Epithelial cell of prostate (primary cell): ENCODE measurements at regions not wholly inside any gene's neighbourhood (a gene's known extent, or its start where the extent isn't known, plus 50 kb on each side); places are given as distances from the start of the nearest gene placed in this dataset.
A peak's percentile ranks its signal among the peaks of the same experiment; 100 is the strongest.

Experiments
- DNase-seq: peaks from one replicate; pipeline ENCODE4 v3.0.0-alpha.2; 2011; ENCODE audit warnings: low read depth, low spot score
- H3K27ac ChIP-seq: fragments of 450-650 bp; 2 replicates; pipeline ENCODE4 v1.5.1; 2017; ENCODE audit warnings: mild to moderate bottlenecking

GRCh38 chr18:23341383-23341782 lies 111.7 kb upstream of the RIOK3 start:
- H3K27ac ChIP-seq: no peak overlapping the region
- DNase-seq: no peak

- H3K27ac ChIP-seq: no peak overlapping the region
Measured at GRCh38 chr18:23341983-23342382, 111.1 kb upstream of the RIOK3 start.

DNA sequence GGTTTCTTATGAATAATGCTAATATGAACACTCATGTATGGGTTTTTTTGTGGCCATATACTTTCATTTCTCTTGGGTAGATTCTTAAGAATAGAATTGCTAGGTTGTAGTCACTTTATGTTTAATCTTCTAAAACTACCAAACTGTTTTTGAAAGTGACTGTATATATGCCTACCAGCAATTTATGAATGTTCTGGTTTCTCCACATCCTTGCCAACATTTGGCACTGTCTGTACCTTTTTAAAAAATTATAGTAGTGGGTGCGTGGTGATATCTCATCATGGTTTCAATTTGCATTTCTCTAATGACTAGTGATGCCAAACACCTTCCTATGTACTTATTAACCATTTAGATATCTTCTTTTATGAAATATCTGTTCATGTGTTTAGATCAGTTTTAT lies 110.6 kb upstream of the RIOK3 start:
- no peak overlapping the region for H3K27ac ChIP-seq
- DNase-seq: no peak

More at GRCh38 chr18:23341983-23342382, 111.1 kb upstream of the RIOK3 start:
- no peak for DNase-seq

- DNase-seq: no peak
- no peak overlapping the region for H3K27ac ChIP-seq
Measured at GRCh38 chr18:23350188-23350587, 102.9 kb upstream of the RIOK3 start.

- DNase-seq: no peak
- no peak overlapping the region for H3K27ac ChIP-seq
Measured at GRCh38 chr18:23351521-23351920, 101.6 kb upstream of the RIOK3 start.

DNA sequence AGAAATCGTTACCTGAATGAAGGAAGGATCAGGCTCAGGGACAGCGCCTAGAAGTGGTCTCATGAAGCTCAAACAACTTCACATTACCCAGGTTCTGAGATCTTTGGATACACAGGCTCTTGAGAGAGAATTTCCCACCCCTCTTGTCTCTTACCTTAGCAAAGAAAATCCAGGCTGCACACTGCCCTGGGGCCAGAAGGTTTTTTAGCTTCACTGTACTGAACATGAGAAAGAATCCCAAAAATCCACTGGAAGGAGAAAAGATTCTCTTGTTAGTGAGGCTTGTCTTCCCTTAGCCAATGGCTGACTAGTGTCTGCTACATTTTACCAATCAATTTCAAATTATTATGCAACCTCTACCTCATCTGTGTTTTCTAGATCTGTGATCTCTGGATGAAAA lies 101.0 kb upstream of the RIOK3 start:
- no peak for DNase-seq
- no peak overlapping the region for H3K27ac ChIP-seq

DNA sequence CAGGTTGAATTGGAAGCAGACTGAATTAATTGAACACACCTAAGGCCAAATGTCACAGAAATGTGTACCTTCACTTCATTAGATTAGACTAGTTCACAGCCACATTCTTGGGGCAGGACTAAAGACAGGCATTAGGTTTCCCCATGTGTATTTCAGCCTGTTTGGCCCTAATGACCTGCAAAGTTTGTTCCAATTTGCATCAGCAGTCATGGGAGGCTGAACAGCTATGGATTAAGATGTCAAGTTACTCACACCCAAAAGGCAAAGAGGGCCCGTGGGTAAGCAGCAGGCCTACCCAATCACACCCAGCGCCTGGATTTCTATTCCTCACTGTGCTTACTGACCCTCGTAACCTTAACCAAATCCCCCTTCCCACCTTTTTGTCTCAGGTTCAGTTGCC lies 99.6 kb upstream of the RIOK3 start:
- H3K27ac ChIP-seq: no peak overlapping the region
- DNase-seq: no peak

GRCh38 chr18:23354625-23355024 lies 98.5 kb upstream of the RIOK3 start:
- no peak overlapping the region for H3K27ac ChIP-seq
- DNase-seq: no peak

DNA sequence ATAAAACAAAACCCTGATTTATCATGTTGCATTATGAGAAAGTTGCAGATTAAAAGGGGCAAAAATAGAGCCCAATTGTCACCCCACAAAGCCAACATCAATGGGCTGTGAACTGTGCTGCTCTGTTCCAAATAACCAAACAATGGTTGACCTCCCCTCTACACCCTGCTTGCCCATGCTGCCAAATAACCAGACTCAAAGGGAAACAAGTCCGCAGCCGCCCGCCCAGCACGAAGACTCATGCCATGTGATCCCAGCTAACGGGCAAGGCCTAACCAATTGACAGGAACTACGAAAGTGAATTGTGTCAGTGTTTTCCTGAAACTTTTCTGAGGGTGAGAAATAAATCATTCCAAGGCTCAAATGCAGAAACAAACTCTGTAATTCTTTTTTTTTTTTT lies 97.9 kb upstream of the RIOK3 start:
- no peak for DNase-seq
- H3K27ac ChIP-seq: no peak overlapping the region

- no peak for DNase-seq
- H3K27ac ChIP-seq: no peak overlapping the region
Measured at GRCh38 chr18:23356424-23356823, 96.7 kb upstream of the RIOK3 start.

- no peak overlapping the region for H3K27ac ChIP-seq
- DNase-seq: no peak
Measured at GRCh38 chr18:23356915-23357601, 96.0 kb upstream of the RIOK3 start.

DNA sequence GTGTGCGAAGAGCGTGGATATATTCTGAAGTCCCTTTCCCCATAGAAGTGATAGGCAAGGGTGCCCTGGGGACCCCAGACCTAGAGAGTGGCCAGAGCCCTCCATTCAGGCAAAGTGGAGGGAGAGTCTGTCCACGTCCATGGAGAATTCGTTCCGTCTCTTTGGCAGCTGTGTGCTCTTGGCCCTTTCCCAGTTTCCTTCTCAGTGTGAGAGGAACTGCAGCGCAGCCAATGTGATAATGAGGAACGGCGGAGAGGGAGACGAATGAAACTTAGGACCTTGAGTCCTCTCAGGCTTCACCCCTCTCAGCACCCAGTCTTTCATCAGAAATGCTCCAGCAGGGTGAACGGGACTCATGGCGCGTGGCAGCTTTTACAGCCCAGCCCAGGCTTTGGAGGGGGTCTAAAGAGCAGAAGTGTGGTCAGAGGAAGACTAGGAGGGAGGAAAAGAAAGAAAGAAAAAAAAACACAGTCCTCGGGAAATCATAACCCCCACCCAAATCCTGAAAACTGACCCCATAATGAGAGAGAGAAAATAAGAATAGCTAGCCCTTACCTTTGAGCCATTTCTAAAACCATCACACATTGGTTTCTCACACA lies 95.0 kb upstream of the RIOK3 start:
- no peak for DNase-seq
- no peak overlapping the region for H3K27ac ChIP-seq

- DNase-seq: no peak
- H3K27ac ChIP-seq: no peak overlapping the region
Measured at GRCh38 chr18:23359421-23359820, 93.7 kb upstream of the RIOK3 start.

DNA sequence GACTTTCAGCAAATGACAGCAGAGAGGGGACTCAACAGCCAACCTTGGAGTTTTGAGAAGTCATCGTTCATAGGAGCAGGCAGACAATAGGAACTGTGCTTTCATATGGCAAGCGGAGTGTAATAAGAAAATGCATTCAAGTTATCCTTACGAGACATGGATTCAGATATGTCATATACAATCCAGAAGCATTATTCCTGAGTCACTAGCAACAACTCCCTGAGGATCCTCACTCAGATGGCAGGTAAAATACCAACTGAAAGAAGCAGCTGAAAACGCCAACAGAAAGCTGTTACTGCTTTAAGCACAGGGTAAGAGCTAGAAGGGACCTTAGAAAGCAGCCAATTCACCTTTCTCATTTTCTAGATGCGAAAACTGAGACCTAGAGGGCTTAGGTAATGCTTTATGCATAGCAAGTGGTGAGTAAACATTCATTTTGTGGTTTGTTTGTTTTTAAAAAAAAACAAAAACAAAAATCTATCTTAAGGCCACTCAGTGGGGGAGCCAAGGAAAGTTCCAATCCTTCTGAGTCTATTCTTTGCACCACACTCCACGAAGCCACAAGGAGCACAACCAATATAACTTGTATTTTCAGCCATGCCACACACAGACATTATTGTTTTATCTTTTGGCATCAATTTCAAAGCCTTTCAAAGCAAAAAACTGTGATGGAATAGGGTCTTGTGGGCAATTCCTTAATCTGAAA lies 89.1 kb upstream of the RIOK3 start:
- DNase-seq: no peak
- H3K27ac ChIP-seq: no peak overlapping the region

GRCh38 chr18:23365602-23366001 lies 87.5 kb upstream of the RIOK3 start:
- DNase-seq: no peak
- H3K27ac ChIP-seq: no peak overlapping the region

DNA sequence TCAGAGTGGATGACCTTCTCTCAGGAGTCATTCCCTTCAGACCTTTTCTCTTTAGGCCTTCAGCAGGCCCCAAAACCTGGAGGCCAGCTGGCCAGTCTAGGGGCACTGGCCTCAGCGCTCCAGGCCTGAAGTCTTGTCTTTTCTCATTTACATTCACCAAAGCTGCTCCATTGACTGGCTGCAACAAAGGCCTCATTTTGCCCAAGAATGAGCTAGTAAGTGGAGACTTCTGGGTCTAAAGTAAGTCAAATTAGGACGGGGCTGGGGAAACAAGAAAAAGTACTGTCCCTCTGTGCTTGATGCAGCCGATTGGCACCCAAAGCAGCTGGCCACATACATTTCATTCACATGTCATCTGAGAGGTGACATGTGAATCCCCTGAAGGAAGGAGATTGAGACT lies 83.8 kb upstream of the RIOK3 start:
- DNase-seq: no peak
- no peak overlapping the region for H3K27ac ChIP-seq

DNA sequence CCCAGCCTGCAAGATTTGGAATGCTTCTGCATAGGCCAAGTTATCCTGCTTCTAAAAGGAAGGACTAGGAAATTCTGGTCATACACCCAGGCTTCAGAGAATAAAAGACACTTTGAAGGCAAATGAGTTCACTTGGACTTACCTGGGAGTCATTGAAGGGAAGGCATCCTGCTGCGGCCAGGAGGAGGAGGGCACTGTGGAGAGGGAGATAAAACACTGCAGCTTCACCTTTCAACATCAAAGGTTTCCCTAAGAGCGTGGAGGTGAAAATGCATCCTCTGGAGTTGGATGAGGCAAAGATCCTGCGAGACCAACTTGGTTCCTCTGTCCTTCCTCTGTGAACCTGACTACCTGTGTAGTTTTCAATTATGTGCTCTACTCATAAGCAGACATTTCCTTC lies 79.5 kb upstream of the RIOK3 start:
- DNase-seq: no peak
- no peak overlapping the region for H3K27ac ChIP-seq

GRCh38 chr18:23377669-23378301 lies 75.3 kb upstream of the RIOK3 start:
- peak overlapping the region; percentile 70 for H3K27ac ChIP-seq
- DNase-seq: peak; percentile 39

GRCh38 chr18:23378302-23378686 lies 74.8 kb upstream of the RIOK3 start:
- peak overlapping the region; percentile 70 for H3K27ac ChIP-seq
- peak; percentile 5 for DNase-seq

DNA sequence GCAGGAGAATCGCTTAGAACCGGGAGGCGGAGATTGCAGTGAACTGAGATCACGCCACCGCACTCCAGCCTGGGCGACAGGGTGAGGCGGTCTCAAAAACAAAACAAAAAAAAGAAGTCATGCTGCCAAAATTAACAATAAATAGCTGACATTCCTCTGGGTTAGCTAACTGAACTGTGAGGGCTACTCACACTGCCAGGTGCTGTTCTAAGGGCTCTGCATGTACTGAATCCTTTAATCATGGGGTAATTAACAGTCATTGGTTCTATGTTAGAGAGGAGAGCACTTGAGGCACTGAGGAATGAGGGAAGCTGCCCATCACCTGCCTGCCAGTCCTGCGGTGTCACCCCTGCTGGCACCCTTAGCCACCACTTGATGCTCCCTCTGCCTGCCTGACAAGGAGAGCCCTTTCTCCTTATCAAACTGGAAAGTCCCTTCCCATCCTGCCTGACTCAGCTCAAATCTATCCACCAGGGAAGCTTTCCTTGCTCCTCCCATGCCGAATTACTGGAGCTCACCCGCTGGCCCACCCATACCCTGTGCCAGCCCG lies 73.0 kb upstream of the RIOK3 start:
- H3K27ac ChIP-seq: no peak overlapping the region
- no peak for DNase-seq

DNA sequence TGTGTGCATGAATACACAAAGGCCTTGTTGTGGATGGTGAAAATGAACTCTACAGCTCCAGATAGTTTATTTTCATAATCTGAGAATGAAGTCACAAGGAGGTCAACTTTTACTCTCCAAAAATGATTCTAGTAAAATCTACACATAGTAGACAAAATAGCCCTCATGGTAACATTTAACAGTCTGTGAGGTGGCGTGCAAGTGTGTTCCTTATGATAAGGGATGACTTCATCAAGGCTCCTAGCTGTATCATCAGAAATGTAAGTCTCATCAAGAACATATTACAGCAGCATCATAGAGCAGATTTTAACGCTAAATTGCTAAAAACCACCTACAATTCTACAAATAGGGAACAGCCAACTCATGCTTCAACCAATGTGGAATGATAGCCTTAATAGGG lies 72.3 kb upstream of the RIOK3 start:
- H3K27ac ChIP-seq: no peak overlapping the region
- no peak for DNase-seq
